A549 (cell line): ENCODE measurements at regions not wholly inside any gene's neighbourhood (a gene's known extent, or its start where the extent isn't known, plus 50 kb on each side); places are given as distances from the start of the nearest gene placed in this dataset.

Experiments
- BHLHE40 ChIP-seq: IDR thresholded peaks from 2 replicates; pipeline ENCODE4 v1.6.1; 2012; ENCODE audit warnings: low read depth, low read length, inconsistent platforms
- CTCF ChIP-seq: fragments of >200 bp; sonication (Bioruptor Twin); formaldehyde crosslinking; IDR thresholded peaks from 3 replicates; pipeline ENCODE4 v1.5.1; 2016
- EHMT2 ChIP-seq: fragments of 200-600 bp; sonication (generic); IDR thresholded peaks from 2 replicates; pipeline ENCODE4 v1.6.1; 2016; ENCODE audit warnings: antibody characterized with exemption, low read depth, mild to moderate bottlenecking, moderate library complexity
- EP300 ChIP-seq, 2 experiments: fragments of >200 bp; sonication (Bioruptor Twin); formaldehyde crosslinking; IDR thresholded peaks; 2 replicates in 1 of 2; 3 replicates in 1 of 2; pipeline ENCODE4 v1.6.1; 2016 to 2017
- FOSL2 ChIP-seq, 2 experiments: fragments of 450-650 bp in 1 of 2; fragments of >200 bp in 1 of 2; sonication (Bioruptor Twin) in 1 of 2; formaldehyde crosslinking; IDR thresholded peaks; 2 replicates each; pipeline versions ENCODE4 v1.5.0 to v1.6.1; 2016 to 2020; ENCODE audit warnings: mild to moderate bottlenecking in 1 of 2, moderate library complexity in 1 of 2
- PHF8 ChIP-seq: fragments of 200-600 bp; sonication (generic); IDR thresholded peaks from 2 replicates; pipeline ENCODE4 v1.6.1; 2016; ENCODE audit warnings: low read depth, mild to moderate bottlenecking, antibody characterized with exemption, moderate library complexity, borderline replicate concordance
- POLR2A ChIP-seq: IDR thresholded peaks from 2 replicates; pipeline ENCODE4 v1.6.1; 2012; ENCODE audit warnings: mild to moderate bottlenecking, low read length
- SMC3 ChIP-seq: fragments of >200 bp; sonication (Bioruptor Twin); formaldehyde crosslinking; IDR thresholded peaks from 3 replicates; pipeline ENCODE4 v1.6.1; 2018; ENCODE audit warnings: inconsistent platforms
- USF2 ChIP-seq: fragments of 450-650 bp; IDR thresholded peaks from 2 replicates; pipeline ENCODE4 v1.6.1; 2014; ENCODE audit warnings: antibody characterized with exemption
- ZC3H11A ChIP-seq: fragments of 450-650 bp; IDR thresholded peaks from 2 replicates; pipeline ENCODE4 v1.6.1; 2014; ENCODE audit warnings: antibody characterized with exemption, mild to moderate bottlenecking

GRCh38 chr16:13558752-13559151, 361.2 kb upstream of the ERCC4 start:
- TF ChIP-seq CTCF (no peak), EP300 (IDR thresholded peaks at IDR 0.05) (no peak), FOSL2 (IDR thresholded peaks at IDR 0.05) (no peak), FOSL2 (CRISPR knock-in tag; IDR thresholded peaks at IDR 0.05) (no peak), USF2 (no peak), ZC3H11A (no peak), POLR2A (no peak), EHMT2 (no peak), PHF8 (no peak), SMC3 (no peak), BHLHE40 (no peak)
